ENCODE measurements at regions not wholly inside any gene's neighbourhood (a gene's known extent, or its start where the extent isn't known, plus 50 kb on each side); places are given as distances from the start of the nearest gene placed in this dataset.

DNA sequence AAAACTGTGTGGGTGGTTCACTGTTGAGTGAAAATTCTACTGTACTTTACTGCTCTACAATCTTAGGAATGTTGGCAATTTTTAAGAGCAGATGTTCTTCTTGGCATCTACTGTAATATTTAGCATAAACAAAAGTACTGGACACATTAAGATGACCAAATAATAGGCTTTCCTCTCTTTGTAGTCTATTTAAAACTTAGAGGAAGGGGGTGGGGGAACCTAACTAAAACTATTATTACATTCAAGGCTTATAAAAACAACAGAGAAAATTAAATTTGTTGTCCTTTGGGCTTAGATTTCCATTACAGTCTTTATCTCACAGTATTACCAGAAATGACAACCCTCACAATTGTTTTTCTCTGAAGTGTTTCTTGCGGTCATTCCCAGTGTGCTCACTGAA lies 181.2 kb downstream of the PLPPR4 start:
- TF ChIP-seq ZNF70 (CRISPR knock-in tag; IDR thresholded peaks at IDR 0.05) (no peak), ZNF8 (CRISPR knock-in tag; IDR thresholded peaks at IDR 0.05) (no peak), OSR1 (CRISPR knock-in tag; IDR thresholded peaks at IDR 0.05) (no peak), SNAI2 (CRISPR knock-in tag; IDR thresholded peaks at IDR 0.05) (0 out of 2 replicates have a peak, but pooled peaks have one; percentile 26), TCF4 (CRISPR knock-in tag; IDR thresholded peaks at IDR 0.05; ENCODE audit: borderline replicate concordance) (no peak)

Data from SK-N-SH treated with all-trans-retinoic acid at 6 μM for 48 hours (cell line).